K562 (cell line): ENCODE measurements at regions not wholly inside any gene's neighbourhood (a gene's known extent, or its start where the extent isn't known, plus 50 kb on each side); places are given as distances from the start of the nearest gene placed in this dataset.

Experiments
- ATAC-seq: fragments of 200-7000 bp; cut with Tn5 transposase; 3 replicates; pipeline ENCODE4 v1.9.1; 2020; ENCODE audit warnings: moderate library complexity
- BruUV-seq: library from RNA; stranded (reverse); fragments of 400-500 nt; replicated peaks from 2 replicates; lab custom pipeline; 2021; lab: Mats Ljungman, UMichigan
- CTCF ChIA-PET: fragments of 300-600 bp; formaldehyde crosslinking; extraction: SDS; loops from one replicate; lab custom pipeline; 2021; ENCODE audit warnings: low intra/inter-chr PET ratio; lab: Yijun Ruan, JAX
- POLR2A ChIA-PET: fragments of 300-600, 350-650 bp; sonication (Branson Sonifier 250); formaldehyde crosslinking; extraction: SDS; loops from one replicate; lab custom pipeline; 2021; ENCODE audit warnings: antibody characterized with exemption, inconsistent platforms; lab: Yijun Ruan, JAX
- DNase-seq, 4 experiments: peaks; one replicate each; pipeline versions ENCODE4 v3.0.0 to v3.0.0-alpha.2; 2011 to 2018; ENCODE audit warnings: low spot score in 3 of 4, mixed read lengths in 3 of 4; ENCODE audit errors: extremely low read depth in 1 of 4
- FAIRE-seq: peaks from 2 replicates; lab custom pipeline; 2011; peaks lifted over from hg19 to GRCh38; lab: Jason Lieb, UNC
- H2AFZ ChIP-seq: 2 replicates; pipeline ENCODE4 v1.6.0; 2011; ENCODE audit warnings: low read depth, low read length, control low read depth, inconsistent platforms
- H3K27ac ChIP-seq: fragments of 200-600 bp; 3 replicates; pipeline ENCODE4 v1.8.0; 2011; ENCODE audit warnings: low read depth, mild to moderate bottlenecking, control low read depth, inconsistent platforms, low read length, moderate library complexity, mixed read lengths; ENCODE audit errors: extremely low read depth
- H3K27me3 ChIP-seq, 2 experiments: fragments of 300-600 bp in 1 of 2; 2 replicates in 1 of 2; 3 replicates in 1 of 2; pipeline versions ENCODE4 v1.6.0 to v1.8.0; 2011; ENCODE audit warnings: inconsistent platforms in 2 of 2, low read length in 2 of 2, mild to moderate bottlenecking in 1 of 2, mixed read lengths in 1 of 2, moderate library complexity in 1 of 2; ENCODE audit not compliant: control insufficient read depth in 2 of 2, insufficient read depth in 2 of 2
- H3K36me3 ChIP-seq: fragments of 300-600 bp; 3 replicates; pipeline ENCODE4 v1.8.0; 2011; ENCODE audit warnings: mild to moderate bottlenecking, low read length, inconsistent platforms; ENCODE audit not compliant: control insufficient read depth, insufficient read depth
- H3K4me1 ChIP-seq, 2 experiments: fragments of 200-600 bp in 1 of 2; replicated peaks in 1 of 2; 2 replicates in 1 of 2; 3 replicates in 1 of 2; pipeline versions ENCODE4 v1.5.1 to v1.8.0; 2011; ENCODE audit warnings: inconsistent platforms in 2 of 2, low read length in 2 of 2, mild to moderate bottlenecking in 1 of 2, mixed read lengths in 1 of 2, moderate library complexity in 1 of 2; ENCODE audit not compliant: control insufficient read depth in 2 of 2, insufficient read depth in 2 of 2
- H3K4me2 ChIP-seq: 2 replicates; pipeline ENCODE4 v1.6.1; 2011; ENCODE audit warnings: low read length, control low read depth, inconsistent platforms, mixed read lengths; ENCODE audit not compliant: insufficient read depth
- H3K4me3 ChIP-seq: fragments of 200-600 bp; sonication (generic), shearing (Covaris generic); 2 replicates; pipeline ENCODE4 v1.5.1; 2016; ENCODE audit warnings: control low read depth, inconsistent platforms
- H3K79me2 ChIP-seq: fragments of 200-600 bp; 3 replicates; pipeline ENCODE4 v1.8.0; 2011; ENCODE audit warnings: low read length, inconsistent platforms; ENCODE audit not compliant: control insufficient read depth, insufficient read depth
- H3K9ac ChIP-seq, 2 experiments: 2 replicates each; pipeline versions ENCODE4 v1.6.0 to v1.6.1; 2011; ENCODE audit warnings: low read depth in 2 of 2, low read length in 2 of 2, control low read depth in 1 of 2, inconsistent platforms in 1 of 2, mild to moderate bottlenecking in 1 of 2, mixed read lengths in 1 of 2; ENCODE audit not compliant: insufficient read depth in 1 of 2
- H3K9me1 ChIP-seq: one replicate; pipeline ENCODE4 v1.6.0; 2011; ENCODE audit warnings: inconsistent platforms, mild to moderate bottlenecking, low read length, moderate library complexity; ENCODE audit not compliant: control insufficient read depth, insufficient read depth
- H3K9me3 ChIP-seq: replicated peaks from 2 replicates; pipeline ENCODE4 v1.5.1; 2011; ENCODE audit warnings: low read depth, low read length, inconsistent platforms; ENCODE audit not compliant: control insufficient read depth, insufficient read depth
- H4K20me1 ChIP-seq: replicated peaks from 2 replicates; pipeline ENCODE4 v1.6.1; 2011; ENCODE audit warnings: low read length, inconsistent platforms, mixed read lengths; ENCODE audit not compliant: control insufficient read depth, insufficient read depth
- EGR1 ChIP-seq: fragments of 450-650 bp; conservative IDR thresholded peaks from 2 replicates; pipeline ENCODE4 v1.6.1; 2017; ENCODE audit warnings: mild to moderate bottlenecking
- ELF4 ChIP-seq: fragments of 450-650 bp; formaldehyde crosslinking; IDR thresholded peaks from 2 replicates; pipeline ENCODE4 v1.4.0; 2022; ENCODE audit warnings: missing genetic modification characterization
- ESRRB ChIP-seq: fragments of 250-450 bp; sonication (Bioruptor Pico); IDR thresholded peaks from 2 replicates; pipeline ENCODE4 v1.5.0; 2020; ENCODE audit warnings: mild to moderate bottlenecking, moderate library complexity, borderline replicate concordance
- IRF2 ChIP-seq: sonication (generic); formaldehyde crosslinking; IDR thresholded peaks from 2 replicates; pipeline ENCODE4 v1.8.1; 2022; ENCODE audit warnings: mild to moderate bottlenecking, missing genetic modification reagents
- MIER1 ChIP-seq: fragments of 450-650 bp; IDR thresholded peaks from 2 replicates; pipeline ENCODE4 v1.6.1; 2016; ENCODE audit warnings: antibody characterized with exemption, mild to moderate bottlenecking, low read depth
- NCOR1 ChIP-seq: fragments of 450-650 bp; IDR thresholded peaks from 2 replicates; pipeline ENCODE4 v1.6.1; 2016; ENCODE audit warnings: mild to moderate bottlenecking, moderate library complexity
- NFRKB ChIP-seq: fragments of 450-650 bp; IDR thresholded peaks from 2 replicates; pipeline ENCODE4 v1.6.1; 2016; ENCODE audit warnings: low read depth
- WGBS: fragments of 100-300 bp; shearing (Covaris generic); methylation state at CpG from one replicate; pipeline ENCODE4 v1.1.6; 2016; ENCODE audit warnings: low coverage, mixed read lengths; ENCODE audit not compliant: insufficient coverage; ENCODE audit errors: missing lambda C conversion rate; 5-methylcytosine and 5-hydroxymethylcytosine counted together
- in situ Hi-C: fragments of 300-500 bp; cut with MboI; formaldehyde crosslinking; loops from 4 replicates; pipeline ENCODE4 v1.15.0; 2018; ENCODE audit warnings: inconsistent platforms, mixed read lengths
- intact Hi-C: fragments of 100-400 bp; cut with micrococcal nuclease; formaldehyde crosslinking; loops from 2 replicates; pipeline ENCODE4 v1.14.2; 2022
- TF ChIP-seq, protein P1 (sequence below): fragments of 250-450 bp; sonication (Bioruptor Pico); IDR thresholded peaks from 2 replicates; pipeline ENCODE4 v1.5.0; 2022; ENCODE audit warnings: mild to moderate bottlenecking
- TF ChIP-seq, protein P2 (sequence below), 2 experiments: fragments of 250-450 bp in 1 of 2; fragments of 450-650 bp in 1 of 2; sonication (Bioruptor Pico) in 1 of 2; IDR thresholded peaks; 2 replicates each; pipeline versions ENCODE4 v1.6.1 to v1.8.0; 2016 to 2021; ENCODE audit warnings: mild to moderate bottlenecking in 2 of 2, moderate library complexity in 2 of 2, missing compliant biosample characterization in 1 of 2, missing genetic modification characterization in 1 of 2
- TF ChIP-seq, protein P3 (sequence below): fragments of 200-800 bp; sonication (Bioruptor generic); IDR thresholded peaks from 2 replicates; pipeline ENCODE4 v1.6.1; 2017; ENCODE audit warnings: missing genetic modification characterization, missing compliant biosample characterization

DNA sequence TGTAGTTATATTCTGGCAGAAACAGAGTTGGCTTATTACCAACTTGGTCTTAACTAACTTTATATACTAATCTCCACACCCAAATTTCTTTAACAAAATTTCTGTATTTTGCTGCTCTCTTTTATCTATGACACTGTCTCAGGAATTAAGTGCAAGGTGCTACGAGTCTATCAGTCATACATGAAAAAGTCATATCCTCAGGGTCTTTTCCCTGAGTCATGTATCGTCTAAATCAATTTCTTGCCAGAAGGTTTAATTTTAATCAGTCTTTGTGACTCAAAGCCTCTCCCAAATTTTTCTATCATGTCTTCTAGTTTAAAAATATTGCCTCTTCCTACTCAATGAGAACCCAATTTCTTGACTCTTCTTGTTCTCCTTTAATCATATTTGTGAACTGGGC is 1803.6 kb upstream of the PCDH7 start:
- H2AFZ ChIP-seq, result no peak overlapping the region
- 0% methylated on average over 2 of the region's 2 CpGs for WGBS
- no peaks in the 10 kb centered on the region for H3K9me3 ChIP-seq
- ChIA-PET CTCF (no interaction called here), POLR2A (no interaction called here)
- H4K20me1 ChIP-seq, result no peaks in the 10 kb centered on the region
- no peak overlapping the region for H3K4me3 ChIP-seq
- no peak overlapping the region for H3K27ac ChIP-seq
- in situ Hi-C loops (no loop called here), intact Hi-C loops (no loop called here)
- ATAC-seq, result no peak
- no TSS peak for BruUV-seq
- FAIRE-seq, result no peak
- no peaks in the 10 kb centered on the region for H3K36me3 ChIP-seq
- no peaks in the 10 kb centered on the region for H3K27me3 ChIP-seq
- H3K4me2 ChIP-seq, result no peak overlapping the region
- no peaks in the 10 kb centered on the region for H3K4me1 ChIP-seq
- H3K9ac ChIP-seq, result no peak overlapping the region
- H3K79me2 ChIP-seq, result no peaks in the 10 kb centered on the region
- no peaks in the 10 kb centered on the region for H3K9me1 ChIP-seq
- DNase-seq, result no peak
- TF ChIP-seq, protein P1, sequence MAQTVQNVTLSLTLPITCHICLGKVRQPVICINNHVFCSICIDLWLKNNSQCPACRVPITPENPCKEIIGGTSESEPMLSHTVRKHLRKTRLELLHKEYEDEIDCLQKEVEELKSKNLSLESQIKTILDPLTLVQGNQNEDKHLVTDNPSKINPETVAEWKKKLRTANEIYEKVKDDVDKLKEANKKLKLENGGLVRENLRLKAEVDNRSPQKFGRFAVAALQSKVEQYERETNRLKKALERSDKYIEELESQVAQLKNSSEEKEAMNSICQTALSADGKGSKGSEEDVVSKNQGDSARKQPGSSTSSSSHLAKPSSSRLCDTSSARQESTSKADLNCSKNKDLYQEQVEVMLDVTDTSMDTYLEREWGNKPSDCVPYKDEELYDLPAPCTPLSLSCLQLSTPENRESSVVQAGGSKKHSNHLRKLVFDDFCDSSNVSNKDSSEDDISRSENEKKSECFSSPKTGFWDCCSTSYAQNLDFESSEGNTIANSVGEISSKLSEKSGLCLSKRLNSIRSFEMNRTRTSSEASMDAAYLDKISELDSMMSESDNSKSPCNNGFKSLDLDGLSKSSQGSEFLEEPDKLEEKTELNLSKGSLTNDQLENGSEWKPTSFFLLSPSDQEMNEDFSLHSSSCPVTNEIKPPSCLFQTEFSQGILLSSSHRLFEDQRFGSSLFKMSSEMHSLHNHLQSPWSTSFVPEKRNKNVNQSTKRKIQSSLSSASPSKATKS, result no peak
- no peak for TF ChIP-seq NFRKB
- TF ChIP-seq NCOR1, result no peak
- no peak for TF ChIP-seq ESRRB (CRISPR knock-in tag)
- TF ChIP-seq, protein P2, sequence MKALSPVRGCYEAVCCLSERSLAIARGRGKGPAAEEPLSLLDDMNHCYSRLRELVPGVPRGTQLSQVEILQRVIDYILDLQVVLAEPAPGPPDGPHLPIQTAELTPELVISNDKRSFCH (CRISPR knock-in tag; IDR thresholded peaks at IDR 0.05), result no peak
- TF ChIP-seq, protein P2 (tag; IDR thresholded peaks at IDR 0.05), result no peak
- no peak for TF ChIP-seq ELF4
- TF ChIP-seq EGR1, result no peak
- no peak for TF ChIP-seq MIER1
- TF ChIP-seq IRF2 (CRISPR knock-in tag), result no peak
- TF ChIP-seq, protein P3, sequence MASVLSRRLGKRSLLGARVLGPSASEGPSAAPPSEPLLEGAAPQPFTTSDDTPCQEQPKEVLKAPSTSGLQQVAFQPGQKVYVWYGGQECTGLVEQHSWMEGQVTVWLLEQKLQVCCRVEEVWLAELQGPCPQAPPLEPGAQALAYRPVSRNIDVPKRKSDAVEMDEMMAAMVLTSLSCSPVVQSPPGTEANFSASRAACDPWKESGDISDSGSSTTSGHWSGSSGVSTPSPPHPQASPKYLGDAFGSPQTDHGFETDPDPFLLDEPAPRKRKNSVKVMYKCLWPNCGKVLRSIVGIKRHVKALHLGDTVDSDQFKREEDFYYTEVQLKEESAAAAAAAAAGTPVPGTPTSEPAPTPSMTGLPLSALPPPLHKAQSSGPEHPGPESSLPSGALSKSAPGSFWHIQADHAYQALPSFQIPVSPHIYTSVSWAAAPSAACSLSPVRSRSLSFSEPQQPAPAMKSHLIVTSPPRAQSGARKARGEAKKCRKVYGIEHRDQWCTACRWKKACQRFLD (CRISPR knock-in tag), result no peak
